ENCODE measurements at regions not wholly inside any gene's neighbourhood (a gene's known extent, or its start where the extent isn't known, plus 50 kb on each side); places are given as distances from the start of the nearest gene placed in this dataset.
"Not testable (repeated sequence)": the region's sequence is repeated elsewhere in the genome, so short reads cannot be mapped to it uniquely, and the experiment has no call there.

GRCh38 chr22:10723966-10724365, 4804.0 kb upstream of the OR11H1 start:
- TF ChIP-seq ZNF70 (CRISPR knock-in tag; IDR thresholded peaks at IDR 0.05); BACH2 (CRISPR knock-in tag; IDR thresholded peaks at IDR 0.05; ENCODE audit: borderline replicate concordance); OSR1 (CRISPR knock-in tag; IDR thresholded peaks at IDR 0.05); ZFP3 (CRISPR knock-in tag; IDR thresholded peaks at IDR 0.05); ESRRG (CRISPR knock-in tag; IDR thresholded peaks at IDR 0.05); ARNTL (CRISPR knock-in tag; IDR thresholded peaks at IDR 0.05; ENCODE audit: borderline replicate concordance, low read depth); TCF4 (CRISPR knock-in tag; IDR thresholded peaks at IDR 0.05; ENCODE audit: borderline replicate concordance); RARB (CRISPR knock-in tag; IDR thresholded peaks at IDR 0.05); PPARA (CRISPR knock-in tag; IDR thresholded peaks at IDR 0.05; ENCODE audit: borderline replicate concordance); PATZ1 (CRISPR knock-in tag; IDR thresholded peaks at IDR 0.05; ENCODE audit: borderline replicate concordance); ZNF565 (CRISPR knock-in tag; conservative IDR thresholded peaks at IDR 0.05; ENCODE audit: low read depth): not testable (repeated sequence)
- TF ChIP-seq, protein P1, sequence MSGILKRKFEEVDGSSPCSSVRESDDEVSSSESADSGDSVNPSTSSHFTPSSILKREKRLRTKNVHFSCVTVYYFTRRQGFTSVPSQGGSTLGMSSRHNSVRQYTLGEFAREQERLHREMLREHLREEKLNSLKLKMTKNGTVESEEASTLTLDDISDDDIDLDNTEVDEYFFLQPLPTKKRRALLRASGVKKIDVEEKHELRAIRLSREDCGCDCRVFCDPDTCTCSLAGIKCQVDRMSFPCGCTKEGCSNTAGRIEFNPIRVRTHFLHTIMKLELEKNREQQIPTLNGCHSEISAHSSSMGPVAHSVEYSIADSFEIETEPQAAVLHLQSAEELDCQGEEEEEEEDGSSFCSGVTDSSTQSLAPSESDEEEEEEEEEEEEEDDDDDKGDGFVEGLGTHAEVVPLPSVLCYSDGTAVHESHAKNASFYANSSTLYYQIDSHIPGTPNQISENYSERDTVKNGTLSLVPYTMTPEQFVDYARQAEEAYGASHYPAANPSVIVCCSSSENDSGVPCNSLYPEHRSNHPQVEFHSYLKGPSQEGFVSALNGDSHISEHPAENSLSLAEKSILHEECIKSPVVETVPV (CRISPR knock-in tag; IDR thresholded peaks at IDR 0.05), result not testable (repeated sequence)
- TF ChIP-seq, protein P2, sequence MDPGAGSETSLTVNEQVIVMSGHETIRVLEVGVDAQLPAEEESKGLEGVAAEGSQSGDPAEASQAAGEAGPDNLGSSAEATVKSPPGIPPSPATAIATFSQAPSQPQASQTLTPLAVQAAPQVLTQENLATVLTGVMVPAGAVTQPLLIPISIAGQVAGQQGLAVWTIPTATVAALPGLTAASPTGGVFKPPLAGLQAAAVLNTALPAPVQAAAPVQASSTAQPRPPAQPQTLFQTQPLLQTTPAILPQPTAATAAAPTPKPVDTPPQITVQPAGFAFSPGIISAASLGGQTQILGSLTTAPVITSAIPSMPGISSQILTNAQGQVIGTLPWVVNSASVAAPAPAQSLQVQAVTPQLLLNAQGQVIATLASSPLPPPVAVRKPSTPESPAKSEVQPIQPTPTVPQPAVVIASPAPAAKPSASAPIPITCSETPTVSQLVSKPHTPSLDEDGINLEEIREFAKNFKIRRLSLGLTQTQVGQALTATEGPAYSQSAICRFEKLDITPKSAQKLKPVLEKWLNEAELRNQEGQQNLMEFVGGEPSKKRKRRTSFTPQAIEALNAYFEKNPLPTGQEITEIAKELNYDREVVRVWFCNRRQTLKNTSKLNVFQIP (CRISPR knock-in tag; IDR thresholded peaks at IDR 0.05; ENCODE audit: borderline replicate concordance, low read depth), result not testable (repeated sequence)
